A549 (cell line): ENCODE measurements at regions not wholly inside any gene's neighbourhood (a gene's known extent, or its start where the extent isn't known, plus 50 kb on each side); places are given as distances from the start of the nearest gene placed in this dataset.
A peak's percentile ranks its signal among the peaks of the same experiment; 100 is the strongest.
"Not testable (repeated sequence)": the region's sequence is repeated elsewhere in the genome, so short reads cannot be mapped to it uniquely, and the experiment has no call there.

Source experiments
- ATAC-seq, 2 experiments: fragments of 200-7000 bp in 1 of 2; fragments of >200 bp in 1 of 2; cut with Nextera tagmentation in 1 of 2; cut with Tn5 transposase in 1 of 2; 3 replicates each; pipeline versions ENCODE4 v1.8.0 to v1.9.1; 2018 to 2020; ENCODE audit warnings: mild to moderate bottlenecking in 1 of 2, moderate library complexity in 1 of 2
- CTCF ChIA-PET: fragments of 300-600 bp; sonication (Branson Sonifier 250); formaldehyde crosslinking; extraction: SDS; loops from one replicate; lab custom pipeline; 2021; ENCODE audit warnings: antibody characterized with exemption, inconsistent platforms; lab: Yijun Ruan, JAX
- POLR2A ChIA-PET: fragments of 350-600 bp; formaldehyde crosslinking; extraction: SDS; loops from one replicate; lab custom pipeline; 2021; ENCODE audit warnings: antibody characterized with exemption, inconsistent platforms; lab: Yijun Ruan, JAX
- DNase-seq, 2 experiments: peaks; one replicate each; pipeline versions ENCODE4 v3.0.0 to v3.0.0-alpha.2; 2011 to 2016; ENCODE audit warnings: low read depth in 1 of 2, low spot score in 1 of 2
- FAIRE-seq: peaks from 2 replicates; lab custom pipeline; 2011; peaks lifted over from hg19 to GRCh38; lab: Jason Lieb, UNC
- H3K27ac ChIP-seq, 2 experiments: fragments of >200 bp; sonication (Bioruptor Twin); formaldehyde crosslinking; 3 replicates each; pipeline ENCODE4 v1.5.1; 2016 to 2017
- H3K4me1 ChIP-seq: fragments of >200 bp; sonication (Bioruptor Twin); formaldehyde crosslinking; 3 replicates; pipeline ENCODE4 v1.6.1; 2016
- H3K4me2 ChIP-seq: fragments of >200 bp; sonication (Bioruptor Twin); formaldehyde crosslinking; 3 replicates; pipeline ENCODE4 v1.6.1; 2016
- H3K4me3 ChIP-seq: fragments of >200 bp; sonication (Bioruptor Twin); formaldehyde crosslinking; 3 replicates; pipeline ENCODE4 v1.5.1; 2016
- H3K9me3 ChIP-seq: fragments of >200 bp; sonication (Bioruptor Twin); formaldehyde crosslinking; 3 replicates; pipeline ENCODE4 v1.6.1; 2016
- ATOH8 ChIP-seq: fragments of 250-450 bp; sonication (Bioruptor Pico); IDR thresholded peaks from 2 replicates; pipeline ENCODE4 v1.5.0; 2020; ENCODE audit warnings: low read depth, mild to moderate bottlenecking, moderate library complexity
- CBX8 ChIP-seq: fragments of 200-600 bp; sonication (generic); IDR thresholded peaks from 2 replicates; pipeline ENCODE4 v1.6.1; 2016
- CHD2 ChIP-seq: fragments of 150-350 bp; IDR thresholded peaks from 2 replicates; pipeline ENCODE4 v1.6.1; 2014; ENCODE audit warnings: low read length; ENCODE audit not compliant: partially characterized antibody
- ELK1 ChIP-seq: fragments of 150-350 bp; IDR thresholded peaks from 2 replicates; pipeline ENCODE4 v1.6.1; 2014; ENCODE audit warnings: low read depth, mild to moderate bottlenecking, low read length
- GATA3 ChIP-seq: IDR thresholded peaks from 2 replicates; pipeline ENCODE4 v1.6.1; 2012; ENCODE audit warnings: borderline replicate concordance
- HDAC2 ChIP-seq: fragments of 200-600 bp; sonication (generic); IDR thresholded peaks from 2 replicates; pipeline ENCODE4 v1.6.1; 2016
- HES2 ChIP-seq: fragments of >200 bp; sonication (Bioruptor Twin); formaldehyde crosslinking; IDR thresholded peaks from 2 replicates; pipeline ENCODE4 v1.6.1; 2016
- HEYL ChIP-seq: fragments of 250-450 bp; sonication (Bioruptor Pico); IDR thresholded peaks from 2 replicates; pipeline ENCODE4 v1.8.0; 2021; ENCODE audit warnings: mild to moderate bottlenecking, moderate library complexity
- JUNB ChIP-seq: fragments of >200 bp; sonication (Bioruptor Twin); formaldehyde crosslinking; IDR thresholded peaks from 2 replicates; pipeline ENCODE4 v1.6.1; 2016
- KDM1A ChIP-seq: fragments of 200-600 bp; sonication (generic); IDR thresholded peaks from 2 replicates; pipeline ENCODE4 v1.6.1; 2016; ENCODE audit warnings: low read depth, mild to moderate bottlenecking
- KDM5A ChIP-seq: fragments of 200-600 bp; sonication (generic); IDR thresholded peaks from 2 replicates; pipeline ENCODE4 v1.6.1; 2016; ENCODE audit warnings: antibody characterized with exemption, mild to moderate bottlenecking
- MAFK ChIP-seq: fragments of 450-650 bp; IDR thresholded peaks from 2 replicates; pipeline ENCODE4 v1.6.1; 2014; ENCODE audit not compliant: partially characterized antibody
- MAX ChIP-seq: IDR thresholded peaks from 2 replicates; pipeline ENCODE4 v1.6.1; 2012
- MAZ ChIP-seq: fragments of 150-350 bp; IDR thresholded peaks from 2 replicates; pipeline ENCODE4 v1.6.1; 2014; ENCODE audit warnings: antibody characterized with exemption, low read depth, low read length, borderline replicate concordance
- NR3C1 ChIP-seq: fragments of >200 bp; sonication (Bioruptor Twin); formaldehyde crosslinking; IDR thresholded peaks from 3 replicates; pipeline ENCODE4 v1.6.1; 2017
- PBX3 ChIP-seq: IDR thresholded peaks from 2 replicates; pipeline ENCODE4 v1.6.1; 2012
- POLR2A ChIP-seq: IDR thresholded peaks from 2 replicates; pipeline ENCODE4 v1.6.1; 2012; ENCODE audit warnings: mild to moderate bottlenecking, low read length
- RAD21 ChIP-seq, 2 experiments: fragments of >200 bp in 1 of 2; sonication (Bioruptor Twin) in 1 of 2; formaldehyde crosslinking in 1 of 2; IDR thresholded peaks in 1 of 2; conservative IDR thresholded peaks in 1 of 2; 2 replicates in 1 of 2; 3 replicates in 1 of 2; pipeline ENCODE4 v1.6.1; 2012 to 2018; ENCODE audit warnings: inconsistent platforms in 1 of 2
- RCOR1 ChIP-seq: fragments of 150-350 bp; IDR thresholded peaks from 2 replicates; pipeline ENCODE4 v1.6.1; 2014; ENCODE audit warnings: antibody characterized with exemption, low read length, low read depth
- RFX5 ChIP-seq: fragments of 450-650 bp; IDR thresholded peaks from 2 replicates; pipeline ENCODE4 v1.7.1; 2014; ENCODE audit warnings: antibody characterized with exemption, mild to moderate bottlenecking, moderate library complexity
- RNF2 ChIP-seq: fragments of 200-600 bp; sonication (generic); IDR thresholded peaks from 2 replicates; pipeline ENCODE4 v1.6.1; 2016; ENCODE audit warnings: low read depth, mild to moderate bottlenecking, antibody characterized with exemption, moderate library complexity, borderline replicate concordance
- SMC3 ChIP-seq: fragments of >200 bp; sonication (Bioruptor Twin); formaldehyde crosslinking; IDR thresholded peaks from 3 replicates; pipeline ENCODE4 v1.6.1; 2018; ENCODE audit warnings: inconsistent platforms
- SREBF2 ChIP-seq: fragments of 450-650 bp; IDR thresholded peaks from 2 replicates; pipeline ENCODE4 v1.6.1; 2014; ENCODE audit warnings: mild to moderate bottlenecking, moderate library complexity
- TFCP2L1 ChIP-seq: fragments of 250-450 bp; sonication (Bioruptor Pico); IDR thresholded peaks from 2 replicates; pipeline ENCODE4 v1.5.0; 2021; ENCODE audit warnings: mild to moderate bottlenecking
- TP53 ChIP-seq: fragments of 250-450 bp; sonication (Bioruptor Pico); IDR thresholded peaks from 2 replicates; pipeline ENCODE4 v1.5.0; 2021; ENCODE audit warnings: mild to moderate bottlenecking, moderate library complexity
- ZFP36 ChIP-seq: fragments of 450-650 bp; IDR thresholded peaks from 2 replicates; pipeline ENCODE4 v1.6.1; 2014; ENCODE audit warnings: borderline replicate concordance; ENCODE audit not compliant: partially characterized antibody
- ZNF302 ChIP-seq: fragments of 250-450 bp; sonication (Bioruptor Pico); IDR thresholded peaks from 2 replicates; pipeline ENCODE4 v1.9.0; 2021; ENCODE audit warnings: inconsistent platforms, mild to moderate bottlenecking, moderate library complexity
- WGBS: methylation state at CpG from one replicate; pipeline ENCODE4 v1.1.6; 2017; ENCODE audit errors: missing lambda C conversion rate; 5-methylcytosine and 5-hydroxymethylcytosine counted together

GRCh38 chr7:69105981-69106380, 492.3 kb upstream of the AUTS2 start:
- CTCF ChIA-PET, result no interaction called here

GRCh38 chr7:69106449-69106848, 491.8 kb upstream of the AUTS2 start:
- WGBS, result 77% methylated on average over 7 of the region's 7 CpGs
- H3K9me3 ChIP-seq, H3K4me2 ChIP-seq, FAIRE-seq, H3K4me1 ChIP-seq, H3K27ac ChIP-seq, H3K4me3 ChIP-seq, CTCF ChIA-PET, POLR2A ChIA-PET, DNase-seq, ATAC-seq: not testable (repeated sequence)

More at GRCh38 chr7:69105981-69106380, 492.3 kb upstream of the AUTS2 start:
- no peak overlapping the region for H3K4me2 ChIP-seq
- TF ChIP-seq MAFK, result peak; percentile 9
- no peak for TF ChIP-seq SMC3
- no peak for TF ChIP-seq GATA3
- no peak overlapping the region for H3K27ac ChIP-seq
- no peaks in the 10 kb centered on the region for H3K4me1 ChIP-seq
- POLR2A ChIA-PET, result no interaction called here
- no peak for DNase-seq
- no peak for ATAC-seq
- FAIRE-seq, result no peak
- 42% methylated on average over 3 of the region's 3 CpGs for WGBS
- H3K9me3 ChIP-seq, result no peaks in the 10 kb centered on the region; the same call in 2 of the 3 replicates
- no peak overlapping the region for H3K4me3 ChIP-seq

- ATAC-seq, FAIRE-seq, H3K4me1 ChIP-seq, POLR2A ChIA-PET, H3K9me3 ChIP-seq, H3K27ac ChIP-seq, H3K4me3 ChIP-seq, CTCF ChIA-PET, DNase-seq, H3K4me2 ChIP-seq: not testable (repeated sequence)
- WGBS, result 38% methylated on average over 7 of the region's 7 CpGs
Measured at GRCh38 chr7:69106946-69107345, 491.3 kb upstream of the AUTS2 start.

- Histone ChIP-seq H3K4me1 (no peaks in the 10 kb centered on the region), H3K9me3 (no peaks in the 10 kb centered on the region; the same call in 2 of the 3 replicates), H3K27ac (no peak overlapping the region), H3K4me2 (no peak overlapping the region), H3K4me3 (no peak overlapping the region)
- FAIRE-seq (no peak), ATAC-seq (no peak), DNase-seq (no peak)
- 61% methylated on average over 10 of the region's 10 CpGs for WGBS
- CTCF ChIA-PET, result interaction anchor here (0.7 kb wide), 1 partner anchor 658 kb away, joined by 3 read pairs; no protein-coding TSS in a partner anchor
- POLR2A ChIA-PET, result no interaction called here
- TF ChIP-seq TP53 (CRISPR knock-in tag), result no peak
- TF ChIP-seq HES2, result no peak
- TF ChIP-seq RAD21 (conservative IDR thresholded peaks at IDR 0.05 in 1 of 2, IDR thresholded peaks at IDR 0.05 in 1 of 2), result no peak
- no peak for TF ChIP-seq RNF2
- TF ChIP-seq SMC3, result no peak
- no peak for TF ChIP-seq MAZ
- TF ChIP-seq RFX5, result no peak
- no peak for TF ChIP-seq CBX8
- TF ChIP-seq TFCP2L1, result no peak
- no peak for TF ChIP-seq KDM1A
- TF ChIP-seq JUNB, result no peak
Measured at GRCh38 chr7:69108097-69108496, 490.2 kb upstream of the AUTS2 start.

- no peak overlapping the region for H3K4me3 ChIP-seq
- no peaks in the 10 kb centered on the region; the same call in 2 of the 3 replicates for H3K9me3 ChIP-seq
- ATAC-seq (no peak), FAIRE-seq (no peak), DNase-seq (no peak)
- ChIA-PET CTCF (interaction anchor here (1.1 kb wide), 1 partner anchor 20 kb away, joined by 3 read pairs; no protein-coding TSS in a partner anchor), POLR2A (no interaction called here)
- no peak overlapping the region for H3K4me2 ChIP-seq
- no peaks in the 10 kb centered on the region for H3K4me1 ChIP-seq
- WGBS, result 20% methylated on average over 3 of the region's 3 CpGs
- H3K27ac ChIP-seq, result no peak overlapping the region
- no peak for TF ChIP-seq PBX3
- no peak for TF ChIP-seq HDAC2
- TF ChIP-seq KDM5A, result no peak
- no peak for TF ChIP-seq SREBF2
- TF ChIP-seq POLR2A, result no peak
- no peak for TF ChIP-seq GATA3
- no peak for TF ChIP-seq MAX
- no peak for TF ChIP-seq ATOH8 (CRISPR knock-in tag)
- no peak for TF ChIP-seq HES2
- no peak for TF ChIP-seq CHD2
- TF ChIP-seq RCOR1, result no peak
- no peak for TF ChIP-seq MAZ
- TF ChIP-seq NR3C1, result no peak
- TF ChIP-seq HEYL (CRISPR knock-in tag), result no peak
- TF ChIP-seq ZFP36, result no peak
- no peak for TF ChIP-seq ZNF302 (CRISPR knock-in tag)
- TF ChIP-seq ELK1, result no peak
Measured at GRCh38 chr7:69109246-69109645, 489.0 kb upstream of the AUTS2 start.
